Inflammatory macrophage treated with lipopolysaccharide for 4 hours (primary cell): ENCODE measurements at regions not wholly inside any gene's neighbourhood (a gene's known extent, or its start where the extent isn't known, plus 50 kb on each side); places are given as distances from the start of the nearest gene placed in this dataset.

Source experiments
- DNase-seq: peaks from one replicate; pipeline ENCODE4 v3.0.0-alpha.2; 2020

GRCh38 chr10:9613338-9614075 is 1404.2 kb upstream of the CELF2 start:
- DNase-seq = no peak

- DNase-seq = no peak
Observed at GRCh38 chr10:9615189-9615588, 1402.5 kb upstream of the CELF2 start.

- no peak for DNase-seq
Observed at GRCh38 chr10:9621216-9621615, 1396.5 kb upstream of the CELF2 start.

- DNase-seq = no peak
Observed at GRCh38 chr10:9625304-9625703, 1392.4 kb upstream of the CELF2 start.

- no peak for DNase-seq
Observed at GRCh38 chr10:9634466-9634865, 1383.2 kb upstream of the CELF2 start.

GRCh38 chr10:9635691-9636090 is 1382.0 kb upstream of the CELF2 start:
- no peak for DNase-seq

GRCh38 chr10:9636216-9636615 is 1381.5 kb upstream of the CELF2 start:
- DNase-seq = no peak

GRCh38 chr10:9643782-9644181 is 1373.9 kb upstream of the CELF2 start:
- DNase-seq = no peak

GRCh38 chr10:9645404-9645803 is 1372.3 kb upstream of the CELF2 start:
- no peak for DNase-seq

GRCh38 chr10:9645928-9646600 is 1371.6 kb upstream of the CELF2 start:
- DNase-seq = no peak

GRCh38 chr10:9654261-9654660 is 1363.4 kb upstream of the CELF2 start:
- no peak for DNase-seq

- no peak for DNase-seq
Observed at GRCh38 chr10:9656386-9656785, 1361.3 kb upstream of the CELF2 start.

GRCh38 chr10:9656996-9657395 is 1360.7 kb upstream of the CELF2 start:
- no peak for DNase-seq

- DNase-seq = no peak
Observed at GRCh38 chr10:9657530-9657929, 1360.1 kb upstream of the CELF2 start.

GRCh38 chr10:9668411-9668810 is 1349.3 kb upstream of the CELF2 start:
- DNase-seq = no peak

- no peak for DNase-seq
Observed at GRCh38 chr10:9670911-9671310, 1346.8 kb upstream of the CELF2 start.

GRCh38 chr10:9681655-9682054 is 1336.0 kb upstream of the CELF2 start:
- no peak for DNase-seq

- DNase-seq = no peak
Observed at GRCh38 chr10:9682802-9683201, 1334.9 kb upstream of the CELF2 start.

GRCh38 chr10:9684186-9684585 is 1333.5 kb upstream of the CELF2 start:
- DNase-seq = no peak

- DNase-seq = no peak
Observed at GRCh38 chr10:9685596-9685995, 1332.1 kb upstream of the CELF2 start.

- DNase-seq = no peak
Observed at GRCh38 chr10:9688711-9689110, 1329.0 kb upstream of the CELF2 start.

GRCh38 chr10:9707216-9707615 is 1310.5 kb upstream of the CELF2 start:
- DNase-seq = no peak

- DNase-seq = no peak
Observed at GRCh38 chr10:9709849-9710248, 1307.8 kb upstream of the CELF2 start.

GRCh38 chr10:9712393-9712792 is 1305.3 kb upstream of the CELF2 start:
- DNase-seq = no peak

GRCh38 chr10:9719246-9719645 is 1298.4 kb upstream of the CELF2 start:
- no peak for DNase-seq
